Hypothalamus (tissue), 51 donors: ENCODE measurements at regions not wholly inside any gene's neighbourhood (a gene's known extent, or its start where the extent isn't known, plus 50 kb on each side); places are given as distances from the start of the nearest gene placed in this dataset.

ENCODE experiments used
- DNase-seq, 51 donors: peaks; one replicate each; lab custom pipeline; 2025; lab: John Stamatoyannopoulos, UW

DNA sequence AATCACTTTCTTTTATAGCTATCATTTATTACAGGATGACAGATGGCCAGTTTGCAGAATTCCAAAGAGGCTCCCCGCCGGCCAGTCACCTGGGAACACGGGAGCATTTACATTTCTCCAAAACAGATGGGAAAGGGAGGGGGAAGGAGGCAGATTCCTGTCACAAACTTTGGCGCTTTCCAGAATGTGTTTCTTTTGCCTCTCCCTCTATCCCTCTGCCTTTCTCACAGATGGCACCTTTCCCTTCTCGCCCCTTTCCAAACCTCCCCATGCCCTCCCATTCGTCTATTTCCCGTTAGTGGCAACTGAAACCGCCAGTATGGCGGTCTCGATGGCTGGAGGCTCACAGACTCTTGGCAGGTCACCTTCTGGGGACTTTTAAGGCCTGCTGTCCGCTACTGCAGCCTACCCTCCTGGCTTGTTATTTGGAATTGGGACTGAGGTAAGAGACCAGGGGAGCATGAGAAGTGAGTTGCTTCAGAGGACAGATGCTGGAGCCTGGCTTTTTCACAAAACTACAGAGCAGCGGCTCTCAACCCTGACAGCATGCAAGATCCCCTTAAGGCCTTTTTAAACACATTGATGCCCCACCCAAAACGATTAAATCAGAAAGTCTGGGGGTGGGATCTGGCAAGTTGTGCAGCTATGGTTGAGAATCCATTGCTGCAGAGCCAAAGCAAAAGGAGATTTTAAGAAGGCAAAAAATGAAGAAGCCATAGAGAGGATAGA is 161.5 kb upstream of the VASH1 start:
- DNase-seq = no peak

DNA sequence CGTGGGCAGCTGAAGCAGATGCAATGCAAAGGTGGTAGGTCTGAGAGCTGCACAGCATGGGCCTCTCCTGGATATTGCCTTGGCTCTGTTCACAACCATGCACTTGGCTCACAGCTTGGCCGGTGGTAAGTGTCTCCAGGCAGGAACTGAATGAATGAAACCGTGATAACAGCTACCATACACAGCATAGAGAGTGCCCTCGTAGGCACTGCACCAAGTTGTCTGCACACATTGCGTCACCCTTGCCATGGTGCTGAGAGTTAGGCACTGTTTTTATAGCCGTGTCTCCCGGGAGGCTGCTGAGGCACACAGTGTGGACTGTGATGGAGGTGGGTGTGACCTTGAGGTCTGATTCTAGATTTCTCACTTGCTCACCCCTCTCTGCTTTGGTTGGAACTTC is 157.6 kb upstream of the VASH1 start:
- no peak for DNase-seq

DNA sequence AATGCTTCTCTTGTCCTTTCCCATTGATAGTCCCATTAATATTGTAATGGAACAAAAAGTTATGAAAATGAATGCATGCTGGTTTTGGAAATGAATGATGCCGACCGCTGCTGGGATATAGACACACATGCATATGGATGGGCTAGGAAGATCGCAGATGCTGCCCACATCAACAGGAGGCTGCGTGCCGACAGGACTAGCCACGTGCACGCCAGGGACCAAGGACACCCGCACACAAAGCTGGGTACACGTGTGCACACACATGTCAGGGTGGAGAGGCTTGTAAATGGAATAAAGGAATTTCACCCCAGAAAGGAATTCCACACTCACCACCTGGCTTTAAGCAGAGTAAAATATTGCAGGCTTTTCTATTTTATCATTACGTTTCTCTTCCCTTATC is 153.8 kb upstream of the VASH1 start:
- DNase-seq = no peak

DNA sequence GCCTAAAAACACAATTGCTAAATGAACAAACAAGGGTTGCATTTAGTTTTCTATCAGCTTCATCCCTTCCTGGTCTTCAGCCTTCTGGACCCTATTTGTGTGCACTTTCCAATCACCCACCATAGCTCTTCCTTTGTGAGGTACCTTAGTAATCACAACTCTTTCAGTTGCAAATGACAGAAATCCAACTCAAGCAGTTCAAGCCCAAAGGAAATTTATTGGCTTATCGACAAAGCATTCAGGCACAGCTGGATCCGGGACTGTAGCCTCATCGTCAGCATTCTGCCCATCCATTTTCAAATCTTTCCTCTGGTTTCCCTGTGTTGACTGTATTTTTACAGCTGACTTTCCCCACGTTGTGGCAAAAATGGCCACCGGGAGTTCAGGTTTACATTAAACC is 148.6 kb upstream of the VASH1 start:
- no peak for DNase-seq

DNA sequence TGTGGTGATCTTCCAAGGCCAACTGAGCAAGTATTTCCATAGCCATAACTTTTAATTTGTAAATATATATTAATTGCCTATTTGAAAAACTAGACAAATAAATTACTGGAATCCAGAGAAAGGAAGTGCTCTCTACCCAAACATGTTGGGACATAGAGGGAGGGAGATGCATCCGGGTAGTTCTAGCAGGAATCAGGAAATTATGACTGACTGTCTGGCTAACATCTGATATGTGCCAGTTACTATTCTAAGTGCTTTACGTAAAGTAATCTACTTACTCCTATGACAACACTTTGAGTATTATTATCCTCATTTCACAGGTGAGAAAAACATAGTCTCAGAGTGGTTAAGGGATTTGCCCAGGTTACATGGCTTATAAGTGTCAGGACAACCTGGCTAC is 147.7 kb upstream of the VASH1 start:
- DNase-seq = no peak

DNA sequence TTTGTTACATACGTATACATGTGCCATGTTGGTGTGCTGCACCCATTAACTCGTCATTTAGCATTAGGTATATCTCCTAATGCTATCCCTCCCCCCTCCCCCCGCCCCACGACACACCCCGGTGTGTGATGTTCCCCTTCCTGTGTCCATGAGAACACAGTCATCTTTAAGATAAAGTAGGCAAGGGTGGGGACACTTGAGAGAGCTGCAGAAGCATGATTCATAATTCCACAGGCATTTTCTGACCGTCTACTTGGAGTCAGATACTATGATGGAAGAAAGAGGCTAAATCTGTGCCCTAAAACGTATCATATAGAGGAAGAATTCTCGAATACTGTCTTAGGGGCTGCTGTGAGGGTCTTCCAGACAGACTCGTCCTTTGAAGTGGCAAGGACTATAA is 145.9 kb upstream of the VASH1 start:
- no peak for DNase-seq

DNA sequence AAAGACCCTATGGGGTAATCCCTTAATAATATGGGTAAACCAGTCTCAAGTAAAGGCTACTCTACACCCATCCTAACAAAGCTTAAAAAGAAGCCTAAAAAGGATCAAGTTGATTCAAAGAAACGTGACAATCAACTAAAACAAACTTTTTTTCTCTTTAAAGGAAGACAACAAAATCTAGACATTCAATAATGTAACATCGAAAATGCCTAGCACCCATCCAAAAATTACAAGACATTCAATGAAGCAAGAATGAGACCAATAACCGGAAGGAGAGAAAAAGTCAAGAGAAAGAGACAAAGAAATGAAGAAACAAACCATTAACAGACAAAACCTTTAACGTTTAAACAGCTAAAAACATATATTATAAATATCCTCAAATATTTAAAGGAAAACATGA is 143.8 kb upstream of the VASH1 start:
- DNase-seq = no peak

DNA sequence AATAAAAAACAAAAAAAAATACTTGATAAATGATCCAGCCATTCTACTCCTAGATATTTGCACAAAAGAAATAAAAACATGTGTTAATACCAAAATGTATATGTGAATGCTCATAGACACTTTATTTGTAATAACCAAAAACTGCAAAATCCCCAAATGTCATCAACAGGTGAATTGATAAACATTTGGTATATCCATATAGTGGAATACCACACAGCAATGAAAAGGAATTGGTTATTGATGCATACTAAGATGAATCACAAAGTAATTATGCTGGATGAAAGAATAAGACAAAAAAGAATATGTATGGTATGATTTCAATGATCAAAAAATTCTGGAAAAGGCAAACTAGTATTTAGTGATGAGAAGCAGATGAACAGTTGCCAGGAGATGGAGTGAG is 124.7 kb upstream of the VASH1 start:
- DNase-seq = no peak

DNA sequence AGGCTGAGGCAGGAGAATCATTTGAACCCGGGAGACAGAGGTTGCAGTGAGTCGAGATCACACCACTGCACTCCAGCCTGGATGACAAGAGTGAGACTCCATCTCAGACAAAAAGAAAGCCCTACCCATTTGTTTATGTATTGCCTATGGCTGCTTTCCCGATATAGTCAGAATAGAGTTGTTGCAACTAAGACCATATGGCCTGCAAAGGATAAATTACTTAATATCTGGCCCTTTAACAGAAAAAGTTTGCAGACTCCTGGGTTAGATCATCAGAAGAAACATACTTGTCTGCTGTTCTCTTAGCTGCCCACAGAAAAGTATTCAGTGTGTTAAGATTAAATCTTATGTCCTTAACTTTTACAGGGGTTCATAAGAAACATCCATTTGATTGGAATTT is 122.4 kb upstream of the VASH1 start:
- DNase-seq = no peak

DNA sequence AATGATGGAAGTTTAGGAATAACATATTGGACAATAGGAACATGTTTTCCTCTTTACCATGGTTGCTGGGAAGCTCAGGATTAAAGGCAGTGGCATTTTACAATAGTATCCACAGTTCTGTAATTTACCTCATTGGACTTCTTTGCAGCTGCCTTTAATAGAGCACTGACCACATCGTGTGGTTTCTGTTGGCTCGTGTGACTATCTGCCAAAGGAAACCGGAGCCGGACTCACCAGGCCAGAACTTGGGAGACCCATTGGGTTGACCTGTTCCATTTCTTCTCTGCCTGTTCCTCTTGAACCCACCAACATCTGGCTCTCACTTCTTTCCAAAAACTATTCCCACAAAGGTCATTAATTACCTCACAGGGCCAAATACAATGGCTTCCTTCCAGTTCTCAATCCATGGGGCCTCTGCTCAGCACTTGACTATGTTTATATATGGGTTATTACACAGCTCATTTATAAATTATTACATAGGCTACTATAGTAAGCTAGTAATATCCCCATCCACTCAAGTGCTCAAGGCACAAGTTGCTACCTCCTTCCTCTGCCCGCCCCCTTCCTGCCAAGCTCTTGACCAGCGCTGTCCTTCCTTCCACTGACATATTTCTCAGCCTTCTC is 121.5 kb upstream of the VASH1 start:
- DNase-seq = no peak

DNA sequence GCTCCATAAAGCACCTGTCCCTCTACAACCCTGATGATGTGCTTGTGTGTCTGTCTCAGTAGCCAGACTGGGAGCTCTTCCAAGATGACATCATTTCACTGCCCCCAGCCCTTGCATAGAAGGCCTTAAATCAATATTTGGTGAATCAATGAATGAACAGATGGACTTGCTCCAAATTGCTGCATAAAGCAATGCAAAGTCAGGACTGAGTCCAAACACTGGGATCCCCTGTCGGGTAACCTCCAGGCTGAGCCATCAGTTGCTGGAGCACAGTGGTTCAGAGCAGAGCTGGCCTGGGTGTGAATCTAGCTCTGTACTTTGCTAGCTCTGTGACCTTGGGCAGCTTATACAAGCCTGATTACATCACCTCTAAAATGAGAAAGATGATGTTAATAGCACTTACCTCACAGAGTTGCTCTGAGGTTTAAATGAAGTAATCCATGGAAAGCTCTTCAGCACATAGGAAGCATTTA is 120.3 kb upstream of the VASH1 start:
- no peak for DNase-seq

DNA sequence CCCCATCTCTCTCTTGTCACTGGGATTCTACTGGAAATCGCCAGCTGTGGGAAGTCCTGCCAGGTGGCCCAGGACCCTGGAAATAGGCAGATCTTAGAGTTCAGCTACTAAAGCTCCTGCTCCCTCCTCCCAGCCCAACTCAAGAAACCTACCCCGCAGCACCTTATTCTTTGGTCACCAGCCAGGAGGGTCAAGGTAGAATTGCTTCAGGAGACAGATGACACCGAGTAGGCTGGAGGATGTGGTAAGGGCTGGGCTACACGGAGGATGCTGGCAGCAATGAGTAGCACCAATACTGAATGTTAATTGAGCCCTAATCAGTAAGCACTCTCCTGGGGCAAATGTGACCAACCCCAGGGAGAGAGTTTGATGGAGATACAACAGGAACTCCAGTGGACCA is 119.7 kb upstream of the VASH1 start:
- DNase-seq = no peak

DNA sequence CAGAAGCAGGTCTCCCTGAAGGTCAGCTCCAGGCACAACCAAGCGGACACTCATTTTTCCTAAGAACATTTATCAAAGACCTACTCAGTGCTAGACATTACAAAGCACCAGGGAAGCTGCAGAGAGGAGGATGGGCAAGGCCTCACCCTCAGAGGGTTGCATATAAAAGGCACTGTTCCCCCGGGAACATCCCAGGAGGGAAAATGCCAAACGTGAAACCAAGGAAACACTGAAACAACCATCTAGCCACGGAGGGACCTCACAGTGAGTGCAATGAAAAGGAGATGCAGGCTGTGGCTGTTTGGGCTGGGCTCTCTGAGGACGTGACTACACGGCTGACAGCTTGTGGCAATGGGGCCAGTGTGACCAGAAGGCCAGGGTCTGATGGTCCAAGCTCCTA is 117.4 kb upstream of the VASH1 start:
- DNase-seq = no peak

DNA sequence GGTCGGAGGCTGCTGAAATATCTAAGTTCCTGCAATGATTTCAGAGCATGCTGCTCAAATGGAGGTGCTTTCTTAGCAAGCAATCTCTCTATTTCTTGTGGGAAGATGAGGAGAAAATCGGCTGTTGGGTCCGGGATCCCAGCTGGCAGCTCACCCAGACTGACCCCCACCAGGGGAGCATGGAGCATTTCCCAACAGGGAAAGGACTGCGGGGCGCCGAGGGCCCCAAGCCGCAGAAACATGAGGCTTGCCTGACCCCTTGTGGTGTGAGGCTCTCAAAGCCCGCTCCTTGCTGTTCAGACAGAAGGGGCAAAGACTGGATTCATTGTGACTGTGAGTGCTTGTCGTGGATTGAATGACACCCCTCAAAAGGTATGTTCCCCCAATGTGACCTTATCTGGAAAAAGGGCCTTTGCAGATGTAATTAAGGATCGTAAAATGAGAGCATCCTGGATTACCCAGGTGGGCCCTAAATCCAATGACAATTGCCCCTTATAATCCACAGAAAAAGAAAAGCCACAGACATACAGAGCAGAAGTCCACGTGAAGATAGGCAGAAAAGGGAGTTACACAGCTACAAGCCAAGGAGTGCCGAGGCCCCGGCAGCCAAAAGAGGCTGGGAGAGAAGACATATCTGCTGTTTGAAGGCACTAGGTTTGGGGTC is 116.3 kb upstream of the VASH1 start:
- DNase-seq = peak in 28 of 51 donors; percentile 1 to 53 (median 12)

DNA sequence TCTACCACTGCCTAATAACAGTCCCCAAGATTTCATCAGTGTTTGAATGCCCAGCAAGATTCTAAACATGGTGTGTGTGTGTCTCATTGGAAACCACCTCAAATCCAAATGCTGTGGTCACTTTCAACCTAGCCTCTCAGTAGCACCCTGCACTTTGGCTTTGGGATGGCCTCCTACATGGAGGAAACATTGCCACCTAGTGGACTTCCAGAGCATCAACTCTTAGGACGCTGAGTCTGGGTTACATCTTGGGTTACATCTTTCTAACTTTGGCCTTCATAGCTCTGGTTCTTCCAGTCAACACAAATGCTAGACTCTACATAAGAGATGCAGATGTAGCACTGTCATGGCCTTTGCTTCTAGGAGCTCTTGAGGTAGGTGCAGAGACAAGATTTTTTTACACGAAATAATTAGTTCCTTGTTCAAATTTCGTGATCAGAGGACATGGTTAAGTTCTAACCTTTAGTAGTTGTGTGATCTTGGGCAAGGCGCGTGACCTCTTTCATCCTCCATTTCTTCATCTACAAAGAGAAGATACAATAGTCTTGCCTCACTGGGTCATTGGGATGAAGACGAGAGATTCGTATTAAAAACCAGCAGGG is 113.5 kb upstream of the VASH1 start:
- peak in 8 of 51 donors; percentile 1 to 15 (median 7) for DNase-seq

DNA sequence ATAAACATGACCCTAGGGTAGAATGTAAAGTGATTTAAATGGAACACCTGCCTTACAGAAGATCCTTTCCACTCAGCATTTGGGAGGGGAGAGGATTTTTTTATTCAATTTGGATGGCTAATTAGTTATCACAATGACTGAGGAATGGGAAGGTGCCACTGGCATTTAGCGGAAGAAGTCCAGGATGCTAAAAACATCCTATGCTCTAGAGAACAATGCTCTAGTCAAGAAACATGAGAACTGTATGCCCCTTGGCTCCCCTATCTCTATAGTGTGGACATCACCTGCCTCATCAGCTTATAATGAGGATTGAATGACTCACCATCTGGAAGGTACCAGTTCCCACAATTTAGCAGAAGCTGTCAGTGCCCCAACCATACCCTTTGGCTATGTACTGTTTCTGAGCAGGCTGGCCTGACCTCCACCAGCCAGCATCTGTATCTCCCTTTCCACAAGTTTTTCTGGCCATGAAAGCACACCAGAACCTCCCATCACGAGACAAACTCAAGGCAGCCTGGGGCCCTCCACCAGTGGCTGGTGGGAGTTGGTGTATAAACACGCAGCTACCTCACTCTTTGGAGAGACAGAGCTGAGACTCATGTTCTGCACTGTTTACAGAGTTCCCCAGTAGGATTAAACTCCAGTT is 109.7 kb upstream of the VASH1 start:
- no peak for DNase-seq

DNA sequence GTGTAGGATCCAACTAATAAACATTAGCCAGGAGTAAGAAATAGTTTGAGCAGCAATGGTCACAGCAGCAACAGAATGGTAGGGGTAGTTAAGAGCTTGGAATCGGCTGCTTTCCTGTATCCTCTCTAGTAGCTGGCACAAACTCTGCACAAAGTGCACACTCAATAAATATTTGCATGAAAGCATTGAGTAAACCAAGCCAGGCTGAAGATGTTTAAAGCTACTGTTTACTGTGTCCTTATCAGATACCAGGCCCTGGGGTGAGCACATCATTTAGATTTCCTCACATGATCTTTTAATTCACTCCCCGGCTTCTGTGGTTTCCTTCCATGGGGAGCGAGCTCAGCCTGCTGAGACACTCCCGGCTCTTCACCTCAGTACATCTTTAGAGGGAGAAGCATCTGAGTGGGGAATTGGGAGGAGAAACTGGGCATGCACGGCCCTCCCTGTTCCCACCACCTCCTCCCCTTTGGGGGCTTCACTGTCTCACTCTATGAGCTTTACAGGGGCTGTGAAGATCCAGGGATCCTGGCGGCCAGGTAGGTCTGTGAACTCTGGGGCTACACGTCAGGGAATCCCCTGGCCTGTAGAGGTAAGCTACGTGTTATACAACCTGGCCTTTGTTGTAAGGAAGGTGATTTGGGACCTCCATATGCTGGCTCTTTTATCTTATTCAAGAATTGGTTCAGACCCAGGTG is 107.2 kb upstream of the VASH1 start:
- DNase-seq = no peak

DNA sequence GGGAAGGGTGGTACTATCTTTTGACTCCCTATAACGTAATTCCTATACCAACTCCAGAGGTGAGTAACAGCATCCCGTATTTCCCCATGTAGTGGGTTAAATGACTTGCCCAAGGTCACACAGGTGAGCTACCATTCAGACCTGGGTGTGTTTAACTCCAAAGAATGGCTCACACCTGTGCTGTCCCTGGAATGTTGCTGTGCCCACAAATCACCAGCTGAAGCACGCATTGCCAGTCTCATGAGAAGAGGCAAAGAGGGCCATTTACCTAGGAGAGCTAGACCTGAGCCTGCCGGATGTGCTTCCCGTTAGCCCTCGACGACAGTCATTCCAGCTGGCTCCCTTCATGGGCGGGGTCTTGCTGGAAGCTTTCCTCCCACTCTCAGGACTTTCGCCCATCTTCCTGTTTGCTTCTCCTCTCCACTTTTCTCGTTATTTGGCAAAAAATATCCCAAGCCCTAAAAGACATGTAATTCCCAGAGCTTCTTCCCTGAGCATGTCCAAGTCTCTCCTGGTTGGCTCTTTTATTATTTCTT is 106.6 kb upstream of the VASH1 start:
- DNase-seq = no peak

DNA sequence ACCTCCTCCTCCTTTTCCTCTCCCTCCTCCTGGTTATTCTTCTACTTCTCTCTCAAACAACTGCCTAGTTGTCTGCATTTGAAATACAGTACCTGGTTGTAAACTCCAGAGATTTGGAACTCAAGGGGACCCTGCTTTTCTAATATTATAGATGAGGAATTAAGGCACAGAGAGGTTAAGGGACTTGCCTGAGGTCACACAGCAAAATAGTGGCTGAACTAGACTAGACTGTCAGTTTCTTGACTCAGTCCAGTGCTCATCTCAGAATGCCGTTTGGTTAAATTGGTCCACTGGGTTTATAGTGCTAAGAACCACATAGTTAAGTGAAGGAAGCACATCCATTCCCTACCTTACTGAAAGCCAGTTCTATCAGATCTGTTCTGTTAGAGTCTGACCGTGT is 105.9 kb upstream of the VASH1 start:
- no peak for DNase-seq

DNA sequence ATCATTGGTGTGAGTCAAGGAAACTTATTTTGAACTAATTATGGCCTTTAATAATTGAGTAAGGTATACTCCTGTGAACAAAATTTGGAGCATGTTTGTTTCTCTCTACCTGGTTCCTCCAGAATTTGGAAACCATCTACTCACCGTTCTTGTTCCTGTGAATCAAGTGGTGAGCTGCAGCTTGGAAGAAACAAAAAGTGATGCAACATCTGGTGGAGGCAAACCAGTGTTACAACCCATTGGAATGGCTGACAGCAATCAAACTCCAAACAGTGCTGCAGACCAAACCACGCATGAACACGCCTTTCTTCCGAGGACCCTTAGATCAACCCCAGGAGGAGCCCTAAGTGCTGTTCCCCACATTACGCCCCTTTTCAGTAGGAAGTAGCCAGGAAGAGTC is 104.7 kb upstream of the VASH1 start:
- no peak for DNase-seq
